Hematopoietic multipotent progenitor cell treated with erythropoietin and hydrocortisone succinate and interleukin-3 and kit ligand, for 4 days (in vitro differentiated cells): ENCODE measurements at regions not wholly inside any gene's neighbourhood (a gene's known extent, or its start where the extent isn't known, plus 50 kb on each side); places are given as distances from the start of the nearest gene placed in this dataset.
"Not testable (repeated sequence)": the region's sequence is repeated elsewhere in the genome, so short reads cannot be mapped to it uniquely, and the experiment has no call there.

Experiments
- DNase-seq: peaks from one replicate; pipeline ENCODE4 v3.0.0-alpha.2; 2015

DNA sequence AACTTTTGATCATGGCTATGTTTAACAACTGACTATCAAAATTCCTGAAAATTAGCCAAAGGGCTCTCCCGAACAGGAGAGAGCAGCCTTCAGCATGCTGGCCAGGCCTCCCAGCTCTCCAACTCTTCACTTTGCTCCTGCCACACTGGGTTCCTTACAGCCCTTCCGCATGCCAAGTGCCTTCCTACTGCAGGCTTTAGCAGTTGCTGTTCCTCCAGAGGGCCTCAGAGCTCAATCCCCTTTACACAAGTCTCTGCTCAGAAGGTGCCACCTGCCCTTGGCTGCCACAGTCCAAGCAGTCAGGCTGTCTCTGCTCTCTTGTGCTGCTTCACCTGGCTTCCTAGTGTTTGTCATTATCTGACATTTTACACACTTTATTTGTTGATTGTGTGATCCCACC, 553.1 kb upstream of the PPP2R3A start:
- peak; percentile 5 for DNase-seq

DNA sequence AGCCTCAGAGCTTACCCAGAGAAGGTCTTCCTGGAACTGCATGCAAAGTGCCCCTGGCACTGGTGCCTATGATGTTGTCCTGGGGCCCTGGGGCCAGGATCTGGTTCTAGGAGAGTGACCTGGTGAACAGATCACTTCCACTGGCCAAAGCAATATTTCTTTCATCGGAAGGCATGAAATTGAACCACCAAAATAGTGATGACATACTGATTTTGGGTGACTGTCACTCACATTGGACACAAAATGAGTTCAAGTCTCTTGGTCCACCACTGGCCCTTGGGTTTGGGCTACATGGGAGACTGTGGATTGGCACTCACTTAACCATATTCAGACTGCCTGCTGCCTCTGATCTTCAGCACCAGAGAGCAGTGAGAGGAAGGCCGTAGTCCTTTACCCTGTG, 549.3 kb upstream of the PPP2R3A start:
- no peak for DNase-seq

DNA sequence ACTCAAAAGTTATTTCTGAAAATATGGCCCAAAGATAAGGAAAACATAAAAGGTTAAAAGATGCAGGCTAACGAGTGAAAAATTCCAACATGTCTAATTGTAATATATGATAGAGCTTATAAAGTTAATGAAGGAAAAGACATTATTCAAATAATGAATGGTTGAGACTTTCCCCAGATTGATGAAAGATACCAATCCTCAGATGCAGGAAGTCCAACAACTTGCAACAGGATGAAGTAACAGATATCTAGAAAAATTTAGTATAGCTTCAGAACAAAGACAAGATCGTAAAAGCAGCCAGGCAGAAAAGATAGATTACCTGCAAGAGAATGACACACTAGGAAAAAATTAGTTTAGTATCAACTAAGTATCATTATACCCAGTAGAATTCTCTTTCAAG, 546.4 kb upstream of the PPP2R3A start:
- DNase-seq = no peak

DNA sequence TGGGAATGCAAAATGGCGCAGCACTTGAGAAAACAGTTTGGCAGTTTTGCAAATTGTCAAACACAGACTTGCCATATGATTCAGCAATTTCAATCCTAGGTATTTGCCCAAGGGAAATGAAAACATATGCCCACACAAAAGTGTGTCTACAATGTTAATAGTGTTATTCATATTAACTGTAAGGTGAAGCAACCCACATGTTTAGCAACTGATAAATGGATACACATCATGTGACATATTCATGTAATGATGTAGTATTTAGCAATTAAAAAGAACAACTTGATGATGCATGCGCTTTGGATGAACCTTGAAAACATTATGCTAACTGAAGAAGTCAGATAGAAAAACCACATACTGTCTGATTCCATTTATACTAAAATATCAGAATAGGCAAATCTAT, 539.0 kb upstream of the PPP2R3A start:
- DNase-seq = no peak

GRCh38 chr3:135432402-135432801, 533.1 kb upstream of the PPP2R3A start:
- DNase-seq = no peak

DNA sequence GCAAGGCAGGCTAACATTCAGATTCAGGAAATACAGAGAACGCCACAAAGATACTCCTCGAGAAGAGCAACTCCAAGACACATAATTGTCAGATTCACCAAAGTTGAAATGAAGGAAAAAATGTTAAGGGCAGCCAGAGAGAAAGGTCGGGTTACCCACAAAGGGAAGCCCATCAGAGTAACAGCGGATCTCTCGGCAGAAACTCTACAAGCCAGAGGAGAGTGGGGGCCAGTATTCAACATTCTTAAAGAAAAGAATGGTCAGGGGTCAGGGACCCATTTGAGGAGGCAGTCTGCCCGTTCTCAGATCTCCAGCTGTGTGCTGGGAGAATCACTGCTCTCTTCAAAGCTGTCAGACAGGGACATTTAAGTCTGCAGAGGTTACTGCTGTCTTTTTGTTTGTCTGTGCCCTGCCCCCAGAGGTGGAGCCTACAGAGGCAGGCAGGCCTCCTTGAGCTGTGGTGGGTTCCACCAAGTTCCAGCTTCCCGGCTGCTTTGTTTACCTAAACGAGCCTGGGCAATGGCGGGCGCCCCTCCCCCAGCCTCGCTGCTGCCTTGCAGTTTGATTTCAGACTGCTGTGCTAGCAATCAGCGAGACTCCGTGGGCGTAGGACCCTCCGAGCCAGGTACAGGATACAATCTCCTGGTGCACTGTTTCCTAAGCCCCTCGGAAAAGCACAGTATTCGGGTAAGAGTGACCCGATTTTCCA, 526.5 kb upstream of the PPP2R3A start:
- not testable (repeated sequence) for DNase-seq

GRCh38 chr3:135439632-135440031, 525.9 kb upstream of the PPP2R3A start:
- not testable (repeated sequence) for DNase-seq

GRCh38 chr3:135440233-135440632, 525.3 kb upstream of the PPP2R3A start:
- no peak for DNase-seq

DNA sequence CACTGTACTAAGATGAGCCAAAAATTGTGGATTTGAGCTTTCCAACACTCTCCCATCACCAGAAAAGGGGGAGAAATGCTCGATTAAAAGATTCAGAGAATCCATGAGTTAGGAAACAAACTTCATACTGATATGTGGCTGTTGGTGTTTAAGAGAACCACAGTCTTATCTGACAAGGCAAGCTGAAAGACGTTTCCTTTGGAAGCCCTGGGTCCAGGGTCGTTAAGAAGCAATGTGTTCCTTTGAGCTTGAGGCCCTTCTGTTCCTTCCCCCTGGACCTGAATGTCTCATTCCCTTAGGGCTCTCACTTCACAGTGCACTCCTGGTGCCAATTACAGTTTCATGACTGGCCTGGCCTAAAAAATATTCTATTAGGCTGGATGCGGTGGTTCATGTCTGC, 524.8 kb upstream of the PPP2R3A start:
- DNase-seq = peak; percentile 87

- no peak for DNase-seq
These were observed 521.5 kb upstream of the PPP2R3A start for GRCh38 chr3:135444058-135444457.

DNA sequence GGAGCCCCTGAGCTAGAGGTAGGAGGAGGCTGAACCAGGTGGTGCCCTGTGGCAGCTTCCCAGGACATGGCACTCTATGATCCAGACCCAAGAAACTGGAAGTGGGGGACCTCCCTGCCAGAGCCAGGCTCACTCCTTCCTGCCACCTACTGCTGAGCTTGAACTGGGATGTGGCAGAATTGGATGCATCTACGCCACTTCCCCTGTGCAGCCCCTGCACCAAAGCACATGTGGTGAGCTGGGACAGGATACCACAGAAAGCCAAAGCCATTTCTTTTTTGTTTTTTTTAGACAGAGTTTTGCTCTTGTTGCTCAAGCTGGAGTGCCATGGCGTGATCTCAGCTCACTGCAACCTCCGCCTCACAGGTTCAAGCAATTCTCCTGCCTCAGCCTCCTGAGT, 518.0 kb upstream of the PPP2R3A start:
- peak; percentile 21 for DNase-seq

DNA sequence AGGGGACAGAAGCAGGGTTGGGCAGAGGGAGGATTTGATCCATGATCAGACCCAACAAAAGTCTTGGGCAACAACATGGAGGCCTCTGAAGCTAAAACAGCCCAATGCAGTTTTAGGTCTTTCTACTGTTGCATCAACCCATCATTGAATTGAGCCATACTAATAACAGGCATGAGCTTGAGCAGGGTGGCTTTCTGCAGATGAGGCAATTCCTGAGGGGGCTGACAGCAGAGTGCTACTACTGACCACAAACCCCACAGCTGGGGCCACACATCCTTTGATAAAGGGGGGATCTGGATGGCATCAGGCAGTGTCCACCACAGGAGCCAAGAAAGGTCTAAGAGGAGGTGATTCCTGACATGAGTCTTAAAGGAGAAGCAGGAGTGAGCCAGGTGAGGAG, 517.0 kb upstream of the PPP2R3A start:
- peak; percentile 76 for DNase-seq

- DNase-seq = no peak
These were observed 516.5 kb upstream of the PPP2R3A start for GRCh38 chr3:135449046-135449445.

DNA sequence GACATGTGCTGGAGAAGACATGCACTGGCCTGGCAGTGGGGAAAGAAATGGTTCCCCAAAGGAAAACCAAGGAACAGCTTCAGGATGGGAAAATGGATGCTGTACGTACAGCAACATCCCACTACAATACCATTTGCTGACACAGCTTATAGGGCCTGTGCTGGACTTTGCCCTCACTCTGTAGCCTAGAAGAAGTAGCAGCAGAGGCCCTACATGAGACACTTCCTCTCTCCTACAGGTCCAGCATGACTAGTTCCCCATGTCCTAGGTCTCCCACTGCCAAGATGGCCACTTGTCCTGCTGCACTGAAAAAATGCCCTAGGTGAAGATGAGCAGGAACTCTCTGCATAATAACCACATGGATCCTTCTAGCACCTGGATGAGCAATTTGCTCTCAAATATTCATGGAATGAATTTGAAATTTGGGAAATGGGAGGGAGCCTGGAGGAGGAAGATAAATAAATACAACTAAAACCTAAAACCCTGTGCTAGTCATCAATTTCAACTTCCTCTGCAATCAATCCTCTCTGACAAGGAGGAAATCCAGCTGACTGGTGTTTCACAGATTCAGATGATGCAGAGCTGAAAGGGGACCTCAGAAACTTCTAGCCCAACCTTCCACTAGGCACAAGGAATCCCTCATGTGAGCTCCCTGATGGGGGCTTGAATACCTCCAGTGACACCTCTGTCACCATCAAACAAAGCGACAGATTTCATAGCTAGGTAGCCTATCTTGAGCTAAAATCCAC, 514.3 kb upstream of the PPP2R3A start:
- no peak for DNase-seq

DNA sequence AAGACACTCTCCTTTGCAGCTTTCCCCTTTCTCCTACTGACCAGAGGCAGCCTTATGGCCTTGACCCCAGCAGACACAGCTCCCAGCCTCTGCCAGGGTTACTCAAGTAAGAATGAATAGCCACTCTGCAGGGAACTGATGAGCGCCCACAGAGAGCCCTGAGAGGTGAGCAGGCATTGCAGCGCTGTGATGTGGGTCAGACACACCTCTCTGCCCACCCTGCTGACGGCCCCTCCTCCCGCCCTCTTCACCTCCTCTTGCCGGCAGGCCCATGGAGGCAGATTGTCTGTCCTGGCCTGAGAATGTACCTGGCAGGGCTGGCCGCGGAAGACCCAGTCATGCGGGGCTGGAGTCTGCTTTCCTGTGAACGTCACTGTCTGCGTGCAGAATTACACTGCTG, 512.6 kb upstream of the PPP2R3A start:
- no peak for DNase-seq

GRCh38 chr3:135453326-135453725, 512.2 kb upstream of the PPP2R3A start:
- no peak for DNase-seq

GRCh38 chr3:135454890-135455289, 510.6 kb upstream of the PPP2R3A start:
- no peak for DNase-seq

- no peak for DNase-seq
These were observed 509.3 kb upstream of the PPP2R3A start for GRCh38 chr3:135456108-135456790.

- no peak for DNase-seq
These were observed 506.8 kb upstream of the PPP2R3A start for GRCh38 chr3:135458541-135459322.

GRCh38 chr3:135460273-135460672, 505.3 kb upstream of the PPP2R3A start:
- DNase-seq = no peak

DNA sequence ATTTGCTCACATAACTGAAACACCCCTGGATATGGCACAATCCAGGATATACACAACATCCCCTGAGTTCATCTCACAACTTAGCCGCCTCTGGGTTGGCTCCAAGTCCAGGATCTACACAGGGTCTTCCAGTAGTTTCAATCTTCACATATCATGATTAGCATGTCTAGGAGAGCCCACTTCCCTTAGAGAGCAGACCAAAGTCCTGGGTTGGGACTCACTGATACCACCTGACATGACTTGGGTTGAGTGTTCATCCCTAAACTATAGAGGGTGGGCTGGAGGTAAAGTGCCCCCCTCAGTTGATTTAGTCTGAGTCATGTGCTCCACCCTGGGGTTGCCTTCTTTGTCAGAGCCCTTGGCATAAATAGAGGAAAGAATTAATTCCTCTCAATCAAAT, 493.6 kb upstream of the PPP2R3A start:
- no peak for DNase-seq

GRCh38 chr3:135473449-135473848, 492.1 kb upstream of the PPP2R3A start:
- DNase-seq = no peak

GRCh38 chr3:135487261-135487660, 478.3 kb upstream of the PPP2R3A start:
- no peak for DNase-seq
